Dedifferentiated amniotic fluid mesenchymal stem cell (primary cell): ENCODE measurements at regions not wholly inside any gene's neighbourhood (a gene's known extent, or its start where the extent isn't known, plus 50 kb on each side); places are given as distances from the start of the nearest gene placed in this dataset.

Source experiments
- DNase-seq: peaks from one replicate; pipeline ENCODE4 v3.0.0-alpha.2; 2016; ENCODE audit errors: extremely low spot score

DNA sequence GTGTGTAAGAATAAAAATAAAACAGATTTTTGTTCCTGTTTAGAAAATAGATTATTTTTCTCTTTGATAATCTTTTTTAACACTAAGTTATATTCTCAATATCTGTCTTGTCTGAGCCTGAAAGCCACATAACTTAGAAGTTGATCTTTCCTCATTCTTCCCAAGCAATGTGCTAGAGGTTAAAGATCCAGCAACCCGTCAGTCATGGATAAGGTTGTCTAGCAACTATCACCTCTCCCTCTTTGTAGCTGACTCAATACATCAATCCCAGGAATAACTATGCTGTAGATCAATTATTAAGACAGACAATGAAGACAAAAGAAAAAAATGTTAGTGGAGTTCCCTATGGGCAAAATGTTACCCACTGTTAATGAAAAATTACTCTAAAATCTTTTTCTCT lies 813.1 kb upstream of the CCDC179 start:
- no peak for DNase-seq

DNA sequence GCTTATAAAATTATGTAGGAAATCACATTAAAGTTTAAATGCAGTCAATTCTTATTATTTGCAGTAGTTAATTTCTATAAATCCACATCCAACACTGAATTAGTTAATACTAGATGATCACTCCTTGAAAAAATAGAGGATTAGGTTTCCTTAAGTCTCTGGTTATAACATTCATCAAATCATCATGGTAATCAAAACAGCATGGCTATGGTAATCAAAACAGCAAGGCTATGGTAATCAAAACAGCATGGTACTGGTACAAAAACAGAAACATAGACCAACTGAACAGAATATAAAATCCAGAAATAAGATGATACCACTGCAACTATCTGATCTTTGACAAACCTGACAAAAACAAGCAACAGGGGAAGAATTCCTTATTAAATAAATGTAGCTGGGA lies 814.6 kb upstream of the CCDC179 start:
- no peak for DNase-seq

DNA sequence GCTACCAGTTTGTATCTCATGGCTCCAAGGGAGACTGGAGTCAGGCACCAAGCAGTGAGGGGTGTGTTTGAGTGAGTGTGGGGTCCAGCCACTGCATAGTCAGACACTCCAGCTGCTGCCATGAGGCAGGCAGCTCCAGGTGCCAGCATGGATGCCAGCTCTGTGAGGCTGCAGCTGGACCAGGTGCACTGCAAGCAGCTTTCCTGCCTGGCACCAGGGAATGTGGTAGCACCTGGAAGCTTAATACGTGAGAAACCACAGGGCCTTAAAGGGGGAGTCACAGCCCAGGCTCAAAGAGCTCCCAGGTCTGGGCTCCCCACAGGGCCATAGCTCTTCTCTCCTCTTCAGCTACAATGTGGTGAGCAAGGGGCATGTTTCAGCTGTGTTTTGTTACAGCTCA lies 817.8 kb upstream of the LUZP2 start:
- DNase-seq: no peak

DNA sequence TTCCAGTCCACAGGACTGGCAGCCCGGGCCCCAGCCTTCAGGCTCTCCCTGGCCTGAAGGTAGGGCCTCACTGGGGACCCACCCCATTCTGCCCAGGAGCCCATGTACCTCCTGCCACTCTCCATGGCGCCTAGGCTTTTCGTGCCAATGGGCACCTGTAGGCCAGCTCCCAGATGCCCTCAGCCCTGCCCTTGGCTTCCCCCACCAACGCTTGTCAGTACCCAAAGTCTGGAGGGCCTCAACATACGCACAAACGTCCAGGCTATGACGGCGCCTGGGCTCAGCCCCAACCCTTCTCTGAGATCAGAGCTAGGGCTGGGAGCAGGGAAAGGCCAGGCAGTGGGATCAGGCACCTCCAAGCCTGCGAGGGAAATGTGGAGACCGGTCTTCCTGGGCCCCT lies 816.9 kb upstream of the LUZP2 start:
- no peak for DNase-seq

DNA sequence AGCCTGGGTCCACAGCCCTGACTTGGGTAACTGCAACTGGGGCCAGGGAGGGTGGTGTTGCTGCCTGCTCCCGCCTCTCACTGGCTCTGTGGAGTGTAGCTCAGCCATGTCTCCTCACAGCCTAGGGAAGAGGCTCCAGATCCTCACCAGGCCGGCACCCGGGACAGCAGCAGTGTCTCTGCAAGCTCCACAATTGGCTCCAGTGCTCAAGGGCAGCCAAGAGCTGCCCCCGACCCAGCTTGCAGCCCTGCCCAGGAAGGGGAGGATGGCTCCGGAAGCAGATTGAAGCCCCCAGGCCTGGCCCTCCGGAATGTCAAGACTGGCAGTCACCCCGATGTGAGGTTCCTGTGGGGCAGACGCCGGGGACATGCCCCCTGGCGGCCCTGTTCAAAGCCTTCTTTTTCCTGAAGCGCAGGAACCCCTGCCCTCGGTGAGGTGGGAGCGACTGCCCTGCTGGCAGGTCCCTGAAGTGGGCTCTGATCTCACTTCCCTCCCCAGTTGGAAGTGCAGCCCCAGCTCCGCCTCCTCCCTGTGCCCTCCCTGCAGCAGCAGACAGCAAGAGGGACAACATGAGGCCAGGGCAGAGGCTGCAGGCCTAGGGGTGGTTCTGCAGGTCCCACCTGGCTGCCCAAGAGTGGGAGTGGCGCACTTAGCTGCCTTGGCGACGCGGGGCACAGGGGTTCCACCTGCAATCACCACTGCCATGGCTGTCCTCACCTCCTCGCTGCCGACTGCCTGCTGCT lies 816.2 kb upstream of the LUZP2 start:
- no peak for DNase-seq

DNA sequence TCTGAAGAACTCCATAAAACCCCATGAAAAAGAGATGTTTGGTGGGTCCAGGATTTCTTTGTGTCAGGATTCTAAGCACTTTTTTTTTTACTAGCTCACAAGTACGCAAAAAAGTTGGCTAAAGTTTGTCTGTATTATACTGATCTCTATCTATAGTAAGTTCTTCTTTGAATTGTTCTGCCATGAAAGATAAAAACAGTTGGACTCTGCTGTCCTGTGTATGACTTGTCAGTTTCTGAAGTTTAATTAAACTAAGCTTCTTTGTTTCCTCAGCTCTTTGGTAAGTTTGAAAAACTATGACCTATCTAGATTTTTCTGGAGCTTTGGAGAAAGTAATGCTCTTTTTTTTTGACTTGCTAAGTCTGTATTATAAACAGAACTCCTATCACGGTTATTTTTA lies 812.2 kb upstream of the LUZP2 start:
- DNase-seq: no peak

DNA sequence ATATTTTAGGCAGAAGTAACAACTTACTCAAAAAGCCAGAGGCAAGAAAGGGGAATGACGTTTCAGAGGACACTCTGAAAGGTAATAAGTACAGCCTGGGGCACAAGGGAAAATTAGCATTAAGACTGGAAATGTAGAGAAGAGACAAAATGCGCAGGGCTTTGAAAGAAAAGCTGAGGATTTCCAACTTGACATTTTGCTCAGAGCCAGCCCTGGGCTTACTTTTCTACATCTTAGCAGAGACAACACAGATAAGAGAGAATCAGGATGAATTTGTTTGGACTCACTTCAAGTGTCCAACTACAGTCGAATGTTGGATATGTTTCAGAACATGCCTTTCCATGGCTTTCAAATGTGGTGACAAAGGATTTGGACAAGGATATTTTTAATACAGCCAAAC lies 808.9 kb upstream of the LUZP2 start:
- no peak for DNase-seq

DNA sequence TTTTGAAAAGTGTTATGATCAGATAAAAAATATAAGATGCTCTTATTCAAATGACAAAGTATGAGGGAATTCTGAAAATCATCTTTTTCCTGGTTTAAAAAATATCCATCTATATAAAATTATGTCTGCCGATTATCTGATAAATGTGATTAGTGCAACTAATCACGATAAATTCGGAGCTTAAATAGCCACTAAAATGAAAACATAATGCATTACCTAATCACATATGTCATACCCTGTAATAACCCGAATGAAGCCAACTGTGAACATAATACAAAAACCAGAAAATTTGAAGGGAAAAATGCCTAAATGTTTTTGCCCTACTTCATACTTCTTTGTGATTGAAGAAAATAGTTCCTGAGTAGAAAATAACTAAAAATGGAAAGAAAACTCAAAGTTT lies 808.4 kb upstream of the LUZP2 start:
- no peak for DNase-seq

DNA sequence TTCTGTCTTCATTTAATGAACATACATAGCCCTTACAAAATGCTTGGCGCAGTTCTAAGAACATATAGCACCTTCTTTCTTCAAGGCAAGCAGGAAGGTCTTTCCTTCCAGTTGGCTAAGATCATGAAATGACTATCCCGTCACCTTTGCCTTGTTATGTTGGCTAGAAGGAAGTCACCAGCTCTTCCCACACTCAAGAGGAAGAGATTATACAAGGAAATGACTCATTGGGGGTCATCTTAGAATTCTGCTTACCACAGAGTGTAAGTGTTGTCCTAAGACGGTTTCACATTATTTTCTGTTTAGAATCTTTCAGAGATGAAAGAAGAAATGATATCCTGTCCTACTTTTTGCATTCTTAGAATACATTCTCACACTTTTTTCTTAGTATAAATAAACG lies 808.0 kb upstream of the LUZP2 start:
- no peak for DNase-seq

DNA sequence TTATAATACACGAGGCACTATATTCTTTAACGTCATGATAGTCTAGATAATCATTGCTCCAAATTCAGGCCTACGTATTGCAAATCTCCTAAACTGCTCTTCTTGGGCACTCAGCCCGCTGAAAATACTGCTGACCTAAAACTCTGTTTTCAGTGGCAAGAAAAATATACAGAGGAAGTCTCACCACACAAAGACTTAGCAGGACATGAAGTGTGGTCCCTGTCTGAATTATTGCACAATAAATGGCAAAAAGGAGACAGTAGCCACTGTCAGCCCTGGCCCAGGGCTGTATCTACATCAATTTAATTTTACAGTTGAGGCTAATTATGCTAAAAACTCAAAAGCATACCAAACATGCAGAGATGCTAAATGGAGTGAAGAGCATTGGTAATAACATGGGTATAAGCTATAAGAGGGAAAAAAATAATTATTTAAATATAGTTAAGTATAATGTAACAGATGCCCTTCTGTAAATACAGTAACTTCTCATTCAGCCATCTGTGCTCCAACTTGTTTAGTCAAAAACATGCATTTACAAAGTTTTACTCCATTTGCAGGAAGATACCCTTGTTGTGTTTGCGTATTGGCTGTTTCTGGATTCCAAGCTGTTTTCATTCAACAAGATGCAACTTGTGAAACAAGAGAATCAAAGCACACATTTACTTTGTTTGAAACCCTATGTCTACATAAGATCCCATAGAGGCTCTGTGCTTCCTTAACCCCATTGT lies 800.0 kb upstream of the LUZP2 start:
- DNase-seq: no peak

DNA sequence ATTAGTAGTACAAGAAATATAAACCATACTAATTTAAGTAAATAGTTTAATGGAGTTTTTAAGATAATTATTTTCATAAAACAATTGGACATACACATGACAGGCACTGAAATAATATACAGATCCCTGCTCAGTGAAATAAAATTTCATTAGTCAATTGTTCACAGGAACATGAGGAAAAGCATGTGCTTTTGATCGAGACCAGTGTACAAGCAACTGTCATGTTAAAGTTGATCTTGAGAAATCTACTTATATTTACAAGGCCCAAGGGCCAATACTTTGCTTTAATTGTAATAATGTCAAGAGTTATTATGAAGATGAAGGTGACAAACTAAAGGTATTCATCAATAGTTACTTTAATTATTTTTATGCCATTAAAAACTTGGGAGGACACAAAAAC lies 792.7 kb upstream of the LUZP2 start:
- no peak for DNase-seq

DNA sequence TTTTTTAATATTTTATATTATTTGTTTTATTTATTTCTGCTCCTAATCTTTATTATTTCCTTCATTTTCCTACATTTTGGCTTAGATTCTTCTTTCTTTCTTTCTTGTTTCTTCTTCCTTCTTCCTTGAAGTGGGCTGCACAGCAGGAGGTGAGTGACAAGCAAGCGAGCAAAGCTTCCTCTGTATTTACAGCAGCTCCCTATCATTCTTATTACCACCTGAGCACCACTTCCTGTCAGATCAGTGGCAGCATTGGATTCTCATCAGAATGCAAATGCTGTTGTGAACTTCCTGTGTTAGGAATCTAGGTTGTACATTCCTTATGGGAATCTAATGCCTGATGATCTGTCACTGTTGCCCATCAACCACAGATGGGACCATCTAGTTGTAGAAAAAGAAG lies 784.9 kb upstream of the LUZP2 start:
- no peak for DNase-seq

DNA sequence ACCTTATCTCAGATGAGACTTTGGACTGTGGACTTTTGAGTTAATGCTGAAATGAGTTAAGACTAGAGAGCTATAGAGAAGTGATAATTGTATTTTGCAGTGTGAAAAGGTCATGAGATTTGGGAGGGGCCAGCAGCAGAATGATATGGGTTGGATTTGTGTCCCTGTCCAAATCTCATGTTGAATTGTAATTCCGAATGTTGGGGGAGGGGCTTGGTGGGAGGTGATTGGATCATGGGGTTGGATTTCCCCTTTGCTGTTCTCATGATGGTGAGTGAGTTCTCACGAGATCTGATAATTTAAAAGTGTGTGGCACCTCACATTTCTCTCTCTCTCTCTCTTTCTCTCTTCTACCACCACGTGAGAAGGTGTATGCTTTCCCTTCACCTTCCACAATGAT lies 777.8 kb upstream of the LUZP2 start:
- DNase-seq: no peak

DNA sequence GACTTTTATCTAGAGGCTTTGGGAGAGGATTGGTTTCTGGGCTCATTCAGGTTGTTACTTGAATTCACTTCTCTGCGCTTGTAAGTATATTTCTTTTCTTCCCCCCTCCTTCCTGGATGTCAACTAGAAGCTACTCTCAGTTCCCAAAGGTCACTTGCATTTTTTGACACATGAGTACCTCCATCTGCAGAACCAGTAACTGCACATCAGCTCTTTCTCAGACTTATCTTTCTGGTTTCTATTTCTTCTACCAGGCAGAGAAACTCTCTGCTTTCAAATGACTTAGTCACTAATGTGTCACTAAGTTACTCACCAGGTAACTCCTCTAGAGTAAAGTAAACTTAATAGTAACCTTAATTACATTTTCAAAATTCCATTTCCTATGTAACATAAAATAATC lies 773.0 kb upstream of the LUZP2 start:
- DNase-seq: no peak

DNA sequence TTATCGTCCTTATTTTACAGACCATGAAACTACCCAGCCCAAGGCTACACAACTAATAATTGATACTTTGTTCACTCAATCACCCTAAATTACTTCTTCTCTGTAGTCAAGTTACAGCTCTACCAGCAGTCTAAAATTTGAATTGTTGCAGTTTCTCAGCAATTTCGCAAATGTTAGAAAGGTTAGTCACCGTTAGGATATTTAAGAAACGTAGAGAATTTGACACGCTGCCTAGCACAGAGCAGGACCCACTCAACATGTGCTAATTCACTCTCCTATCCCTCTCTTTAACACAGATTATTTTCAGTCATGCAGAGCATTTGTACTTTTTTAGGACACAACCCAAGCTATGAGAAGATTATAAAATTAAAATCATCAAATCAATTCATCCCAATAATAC lies 771.1 kb upstream of the LUZP2 start:
- DNase-seq: peak; percentile 23

DNA sequence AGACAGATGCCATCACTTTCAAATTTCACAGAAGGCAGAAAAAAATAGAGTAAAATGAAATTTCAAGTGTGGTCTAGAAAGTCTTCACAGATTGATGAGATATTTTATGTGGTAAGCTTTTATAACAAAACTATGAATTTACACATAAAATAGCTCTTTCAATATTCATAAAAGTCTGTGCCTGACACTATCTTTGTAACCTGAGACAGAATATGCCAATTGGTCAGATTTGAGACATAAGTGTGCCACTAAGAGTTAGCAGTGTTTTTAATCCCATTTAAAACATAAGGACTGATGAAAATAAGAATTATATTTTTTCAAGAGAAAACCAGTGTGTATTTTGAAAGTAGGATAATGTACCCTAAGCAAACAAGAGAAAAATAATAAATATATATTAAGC lies 769.5 kb upstream of the LUZP2 start:
- DNase-seq: no peak

DNA sequence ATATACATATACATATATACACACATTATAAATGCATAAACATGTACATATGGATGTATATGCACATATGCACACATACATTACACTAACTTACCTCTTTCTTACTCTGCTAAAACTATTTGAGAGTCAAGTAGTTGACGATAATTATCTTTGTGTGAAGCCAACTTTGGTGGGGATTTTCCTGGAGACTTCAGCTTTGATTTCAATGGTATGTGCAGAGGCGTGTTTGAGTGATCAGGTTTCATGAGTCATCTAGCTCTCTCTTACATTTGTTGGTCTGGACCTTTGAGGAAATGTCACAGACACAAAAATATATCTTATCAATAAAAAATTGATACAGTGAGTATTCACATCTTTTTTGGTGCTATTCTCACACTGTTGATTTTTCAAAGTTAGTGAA lies 769.1 kb upstream of the LUZP2 start:
- peak; percentile 70 for DNase-seq

DNA sequence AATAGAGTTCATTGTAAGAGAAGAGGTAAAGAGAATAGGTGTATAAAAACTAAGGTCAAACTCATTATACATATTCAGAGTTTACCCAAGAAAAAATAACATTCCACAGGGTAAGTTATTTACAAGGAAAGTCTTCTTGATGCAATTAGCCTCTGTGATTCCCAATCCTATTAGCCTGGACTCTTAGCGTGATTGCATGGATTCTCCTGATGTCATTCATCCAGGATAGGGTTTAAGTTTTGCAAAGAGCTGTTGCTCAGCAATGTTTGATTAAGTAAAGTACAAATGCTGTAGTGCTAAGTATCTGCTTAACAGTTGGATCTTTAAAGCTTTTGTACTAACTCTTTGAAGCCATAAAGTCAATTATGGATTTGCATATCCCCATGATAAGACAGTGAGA lies 767.8 kb upstream of the LUZP2 start:
- DNase-seq: no peak

DNA sequence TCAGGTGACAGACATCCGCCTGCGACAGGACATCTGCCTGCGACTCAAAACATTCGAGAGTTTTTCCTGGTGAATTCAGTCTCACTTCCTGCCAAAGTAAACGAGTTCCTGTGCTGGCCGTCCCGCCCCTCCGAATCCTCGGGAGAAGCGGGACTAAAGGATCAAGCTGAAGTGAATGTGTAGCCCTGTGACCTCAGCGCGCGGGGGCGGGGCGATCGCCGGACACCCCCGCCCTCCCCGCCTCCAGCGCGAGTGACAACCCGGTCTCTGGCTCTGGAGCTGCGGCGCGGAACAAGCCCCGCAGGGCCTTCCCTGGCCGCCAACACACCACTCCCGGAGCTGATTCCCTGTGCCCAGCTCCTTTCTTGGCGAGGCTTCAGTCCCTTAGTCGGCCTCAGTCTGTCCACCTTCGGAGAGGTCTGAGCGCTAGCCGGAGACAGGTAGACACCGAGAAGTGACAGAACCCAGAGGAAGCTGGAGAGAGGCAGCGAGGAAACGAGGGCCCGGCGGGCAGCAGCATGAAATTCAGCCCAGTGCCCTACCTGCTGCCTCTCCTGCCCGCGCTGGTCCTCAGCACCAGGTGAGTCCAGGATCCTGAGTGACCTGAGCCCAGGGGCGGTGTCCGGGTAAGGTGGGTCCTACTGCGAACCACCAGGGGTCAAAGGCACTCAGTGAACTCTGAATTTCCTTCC lies 766.4 kb upstream of the LUZP2 start:
- DNase-seq: no peak

DNA sequence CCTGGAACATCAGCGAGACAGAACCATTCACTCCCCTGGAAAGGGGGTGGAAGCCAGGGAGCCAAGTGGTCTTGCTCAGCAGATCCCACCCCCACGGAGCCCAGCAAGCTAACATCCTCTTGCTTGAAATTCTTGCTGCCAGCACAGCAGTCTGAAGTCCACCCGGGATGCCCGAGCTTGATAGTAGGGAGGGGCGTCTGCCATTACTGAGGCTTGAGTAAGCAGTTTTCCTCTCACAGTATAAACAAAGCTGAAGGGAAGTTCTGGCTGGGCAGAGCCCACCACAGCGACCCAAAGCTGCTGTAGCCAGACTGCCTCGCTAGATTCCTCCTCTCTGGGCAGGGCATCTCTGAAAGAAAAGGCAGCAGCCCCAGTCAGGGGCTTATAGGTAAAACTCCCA lies 764.8 kb upstream of the LUZP2 start:
- no peak for DNase-seq

DNA sequence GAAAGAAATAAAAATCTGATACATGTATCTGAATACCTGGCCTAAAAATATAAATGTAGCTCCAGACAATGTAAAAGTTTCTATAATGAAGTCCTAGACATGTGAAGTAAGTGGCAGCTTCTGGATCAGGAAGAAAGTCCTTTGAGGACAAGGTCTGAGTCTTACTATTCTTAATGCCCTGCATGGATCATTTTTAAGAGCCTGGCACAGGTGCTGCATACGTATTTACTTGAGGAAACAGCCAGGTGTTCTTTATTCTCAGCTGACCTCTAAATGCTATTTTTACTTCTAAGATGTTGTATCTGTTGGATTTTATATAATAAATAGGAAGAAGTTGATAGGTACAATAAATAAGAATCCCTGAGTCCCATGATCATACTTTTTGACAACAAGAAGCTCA lies 750.0 kb upstream of the LUZP2 start:
- DNase-seq: no peak

DNA sequence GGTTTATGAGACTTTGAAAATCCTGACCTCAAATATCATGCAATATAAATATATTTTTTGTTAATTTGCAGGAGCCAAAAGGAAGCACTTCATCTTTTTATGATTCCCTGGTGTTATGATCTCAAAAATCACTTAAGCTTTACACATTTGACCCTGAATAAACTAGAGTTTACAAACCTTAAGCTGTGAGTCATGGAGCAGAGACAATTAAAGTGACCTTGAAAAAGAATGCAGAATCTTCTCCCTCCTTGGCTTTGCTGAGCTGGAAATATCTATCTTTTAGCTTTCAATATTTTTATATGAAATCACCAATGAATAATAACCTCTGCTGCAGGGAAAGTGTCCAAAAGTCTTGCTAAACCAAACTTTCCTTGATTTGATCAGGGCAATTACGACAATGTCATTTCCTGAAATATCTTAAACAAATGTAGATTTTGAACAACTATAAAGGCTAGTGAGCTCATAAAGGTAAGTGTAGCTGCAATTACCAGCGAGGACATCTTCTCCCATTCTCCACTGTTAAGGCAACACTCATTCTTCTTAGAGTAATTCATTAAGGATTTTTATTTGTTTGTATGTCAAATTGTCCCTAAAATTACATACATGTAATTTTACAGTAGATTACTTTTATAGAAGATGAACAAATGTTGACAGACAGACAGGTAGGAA lies 747.0 kb upstream of the LUZP2 start:
- DNase-seq: no peak

DNA sequence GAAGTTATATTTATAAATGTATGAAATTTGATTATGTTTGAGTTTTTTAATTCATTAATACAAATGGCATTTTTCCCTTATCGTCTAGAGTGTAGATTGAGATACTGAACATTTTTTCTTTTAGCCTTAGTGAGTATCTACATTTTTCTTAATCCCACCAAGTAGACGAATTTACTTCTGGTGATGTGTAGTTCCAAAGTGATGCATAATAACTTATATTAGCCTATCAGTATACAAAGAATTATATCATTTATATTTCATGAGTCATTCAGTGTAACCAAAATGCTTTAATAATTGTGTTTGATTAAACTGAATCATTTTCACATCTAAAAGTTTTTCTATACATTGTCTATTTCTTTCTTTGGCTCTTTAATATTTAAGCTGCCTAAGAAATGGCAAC lies 745.6 kb upstream of the LUZP2 start:
- DNase-seq: no peak
